IgD-negative memory B cell (primary cell): ENCODE measurements at regions not wholly inside any gene's neighbourhood (a gene's known extent, or its start where the extent isn't known, plus 50 kb on each side); places are given as distances from the start of the nearest gene placed in this dataset.
"Not testable (repeated sequence)": the region's sequence is repeated elsewhere in the genome, so short reads cannot be mapped to it uniquely, and the experiment has no call there.

Experiments
- H3K27ac Mint-ChIP-seq, 3 donors: one replicate each; pipeline ENCODE4 v1.8.0; 2020 to 2022; ENCODE audit warnings: mild to moderate bottlenecking in 3 of 3, mixed read lengths in 3 of 3, moderate library complexity in 1 of 3
- H3K27me3 Mint-ChIP-seq: one replicate; pipeline ENCODE4 v1.8.0; 2021; ENCODE audit warnings: mixed read lengths
- H3K36me3 Mint-ChIP-seq: one replicate; pipeline ENCODE4 v1.8.0; 2020; ENCODE audit warnings: mild to moderate bottlenecking, mixed read lengths
- H3K4me1 Mint-ChIP-seq, 3 donors: one replicate each; pipeline ENCODE4 v1.8.0; 2020 to 2022; ENCODE audit warnings: mixed read lengths in 3 of 3, mild to moderate bottlenecking in 1 of 3
- H3K4me3 Mint-ChIP-seq, 4 donors: one replicate each; pipeline ENCODE4 v1.8.0; 2020 to 2022; ENCODE audit warnings: mild to moderate bottlenecking in 4 of 4, mixed read lengths in 4 of 4, moderate library complexity in 3 of 4
- H3K9me3 Mint-ChIP-seq, 3 donors: one replicate each; pipeline ENCODE4 v1.8.0; 2020 to 2021; ENCODE audit warnings: mixed read lengths in 3 of 3, mild to moderate bottlenecking in 1 of 3

- Mint-ChIP-seq H3K36me3 (no peaks in the 10 kb centered on the region), H3K27me3 (peaks cover 3% of the 10 kb centered on the region), H3K27ac (no peak overlapping the region), H3K4me1 (no peaks in the 10 kb centered on the region), H3K9me3 (no peaks in the 10 kb centered on the region), H3K4me3 (no peak overlapping the region)
These were observed 148.5 kb downstream of the MFSD1 start for GRCh38 chr3:158950178-158950901.

- Mint-ChIP-seq H3K9me3 (peaks cover 0 to 2% (median 0%) of the 10 kb centered on the region in 3 donors), H3K36me3 (no peaks in the 10 kb centered on the region), H3K27ac (no peak overlapping the region), H3K4me1 (no peaks in the 10 kb centered on the region), H3K27me3 (peaks cover 5% of the 10 kb centered on the region), H3K4me3 (no peak overlapping the region)
These were observed 151.3 kb downstream of the MFSD1 start for GRCh38 chr3:158953131-158953530.

- Mint-ChIP-seq H3K4me3 (no peak overlapping the region), H3K27ac (no peak overlapping the region), H3K36me3 (no peaks in the 10 kb centered on the region), H3K4me1 (no peaks in the 10 kb centered on the region), H3K9me3 (peaks cover 0 to 4% (median 0%) of the 10 kb centered on the region in 3 donors), H3K27me3 (peaks cover 2% of the 10 kb centered on the region)
These were observed 152.6 kb downstream of the MFSD1 start for GRCh38 chr3:158954420-158954819.

- H3K27me3 Mint-ChIP-seq, H3K4me3 Mint-ChIP-seq, H3K9me3 Mint-ChIP-seq, H3K4me1 Mint-ChIP-seq, H3K27ac Mint-ChIP-seq, H3K36me3 Mint-ChIP-seq: not testable (repeated sequence)
These were observed 155.9 kb downstream of the MFSD1 start for GRCh38 chr3:158957777-158958176.

GRCh38 chr3:158958873-158959272 lies 157.0 kb downstream of the MFSD1 start:
- no peaks in the 10 kb centered on the region for H3K4me1 Mint-ChIP-seq
- H3K9me3 Mint-ChIP-seq, result peaks cover 0 to 4% (median 0%) of the 10 kb centered on the region in 3 donors
- peaks cover 5% of the 10 kb centered on the region for H3K27me3 Mint-ChIP-seq
- H3K4me3 Mint-ChIP-seq, result no peak overlapping the region
- H3K27ac Mint-ChIP-seq, result peak overlapping the region in 1 of 3 donors; percentile 69
- H3K36me3 Mint-ChIP-seq, result no peaks in the 10 kb centered on the region

GRCh38 chr3:158961471-158961870 lies 159.6 kb downstream of the MFSD1 start:
- Mint-ChIP-seq H3K4me1 (no peaks in the 10 kb centered on the region), H3K4me3 (no peak overlapping the region), H3K36me3 (no peaks in the 10 kb centered on the region)

GRCh38 chr3:158961911-158962310 lies 160.1 kb downstream of the MFSD1 start:
- peaks cover 5% of the 10 kb centered on the region for H3K27me3 Mint-ChIP-seq
- no peaks in the 10 kb centered on the region for H3K36me3 Mint-ChIP-seq
- H3K27ac Mint-ChIP-seq, result no peak overlapping the region
- H3K4me1 Mint-ChIP-seq, result no peaks in the 10 kb centered on the region
- H3K4me3 Mint-ChIP-seq, result no peak overlapping the region
- peaks cover 0 to 2% (median 0%) of the 10 kb centered on the region in 3 donors for H3K9me3 Mint-ChIP-seq

More at GRCh38 chr3:158961471-158961870, 159.6 kb downstream of the MFSD1 start:
- H3K9me3 Mint-ChIP-seq, result peaks cover 0 to 2% (median 0%) of the 10 kb centered on the region in 3 donors
- no peak overlapping the region for H3K27ac Mint-ChIP-seq
- peaks cover 6% of the 10 kb centered on the region for H3K27me3 Mint-ChIP-seq

- Mint-ChIP-seq H3K4me1 (no peaks in the 10 kb centered on the region), H3K36me3 (no peaks in the 10 kb centered on the region), H3K27ac (no peak overlapping the region), H3K27me3 (peaks cover 4% of the 10 kb centered on the region), H3K4me3 (no peak overlapping the region), H3K9me3 (peaks cover 0 to 2% (median 0%) of the 10 kb centered on the region in 3 donors)
These were observed 168.2 kb downstream of the MFSD1 start for GRCh38 chr3:158970006-158970405.

GRCh38 chr3:158974904-158975303 lies 173.1 kb downstream of the MFSD1 start:
- Mint-ChIP-seq H3K27me3 (peaks cover 4% of the 10 kb centered on the region), H3K4me3 (no peak overlapping the region), H3K36me3 (no peaks in the 10 kb centered on the region), H3K4me1 (no peaks in the 10 kb centered on the region), H3K27ac (no peak overlapping the region), H3K9me3 (peaks cover 0 to 2% (median 0%) of the 10 kb centered on the region in 3 donors)

GRCh38 chr3:158976966-158977365 lies 175.1 kb downstream of the MFSD1 start:
- no peaks in the 10 kb centered on the region for H3K36me3 Mint-ChIP-seq
- no peak overlapping the region for H3K4me3 Mint-ChIP-seq
- H3K27me3 Mint-ChIP-seq, result peaks cover 4% of the 10 kb centered on the region
- H3K9me3 Mint-ChIP-seq, result peaks cover 0 to 4% (median 4%) of the 10 kb centered on the region in 3 donors
- no peak overlapping the region for H3K27ac Mint-ChIP-seq
- H3K4me1 Mint-ChIP-seq, result no peaks in the 10 kb centered on the region

- no peak overlapping the region for H3K4me3 Mint-ChIP-seq
- no peaks in the 10 kb centered on the region for H3K4me1 Mint-ChIP-seq
- peaks cover 0 to 6% (median 4%) of the 10 kb centered on the region in 3 donors for H3K9me3 Mint-ChIP-seq
- peaks cover 3% of the 10 kb centered on the region for H3K27me3 Mint-ChIP-seq
- no peak overlapping the region for H3K27ac Mint-ChIP-seq
- no peaks in the 10 kb centered on the region for H3K36me3 Mint-ChIP-seq
These were observed 175.6 kb downstream of the MFSD1 start for GRCh38 chr3:158977497-158977896.

- no peak overlapping the region for H3K4me3 Mint-ChIP-seq
- H3K27me3 Mint-ChIP-seq, result peaks cover 1% of the 10 kb centered on the region
- H3K4me1 Mint-ChIP-seq, result no peaks in the 10 kb centered on the region
- peak overlapping the region in 1 of 3 donors; percentile 6 for H3K27ac Mint-ChIP-seq
- no peaks in the 10 kb centered on the region for H3K36me3 Mint-ChIP-seq
- peaks cover 6 to 12% (median 8%) of the 10 kb centered on the region in 3 donors for H3K9me3 Mint-ChIP-seq
These were observed 181.6 kb downstream of the MFSD1 start for GRCh38 chr3:158983216-158984099.

GRCh38 chr3:158991146-158991705 lies 189.4 kb downstream of the MFSD1 start:
- H3K27ac Mint-ChIP-seq, result no peak overlapping the region
- H3K36me3 Mint-ChIP-seq, result no peaks in the 10 kb centered on the region
- H3K27me3 Mint-ChIP-seq, result no peaks in the 10 kb centered on the region
- H3K9me3 Mint-ChIP-seq, result peaks cover 0 to 21% (median 3%) of the 10 kb centered on the region in 3 donors
- H3K4me3 Mint-ChIP-seq, result no peak overlapping the region
- no peaks in the 10 kb centered on the region for H3K4me1 Mint-ChIP-seq

- H3K27ac Mint-ChIP-seq, result no peak overlapping the region
- no peaks in the 10 kb centered on the region for H3K27me3 Mint-ChIP-seq
- H3K4me3 Mint-ChIP-seq, result no peak overlapping the region
- no peaks in the 10 kb centered on the region for H3K4me1 Mint-ChIP-seq
- H3K9me3 Mint-ChIP-seq, result peaks cover 0 to 11% (median 3%) of the 10 kb centered on the region in 3 donors
- H3K36me3 Mint-ChIP-seq, result no peaks in the 10 kb centered on the region
These were observed 190.6 kb downstream of the MFSD1 start for GRCh38 chr3:158992463-158992862.

GRCh38 chr3:158994386-158994785 lies 192.5 kb downstream of the MFSD1 start:
- Mint-ChIP-seq H3K27ac (no peak overlapping the region), H3K36me3 (no peaks in the 10 kb centered on the region), H3K4me1 (no peaks in the 10 kb centered on the region)

More at GRCh38 chr3:158994386-158994785, 192.5 kb downstream of the MFSD1 start:
- Mint-ChIP-seq H3K9me3 (peaks cover 0 to 6% (median 0%) of the 10 kb centered on the region in 3 donors), H3K4me3 (no peak overlapping the region), H3K27me3 (no peaks in the 10 kb centered on the region)
